ENCODE measurements at regions not wholly inside any gene's neighbourhood (a gene's known extent, or its start where the extent isn't known, plus 50 kb on each side); places are given as distances from the start of the nearest gene placed in this dataset.

DNA sequence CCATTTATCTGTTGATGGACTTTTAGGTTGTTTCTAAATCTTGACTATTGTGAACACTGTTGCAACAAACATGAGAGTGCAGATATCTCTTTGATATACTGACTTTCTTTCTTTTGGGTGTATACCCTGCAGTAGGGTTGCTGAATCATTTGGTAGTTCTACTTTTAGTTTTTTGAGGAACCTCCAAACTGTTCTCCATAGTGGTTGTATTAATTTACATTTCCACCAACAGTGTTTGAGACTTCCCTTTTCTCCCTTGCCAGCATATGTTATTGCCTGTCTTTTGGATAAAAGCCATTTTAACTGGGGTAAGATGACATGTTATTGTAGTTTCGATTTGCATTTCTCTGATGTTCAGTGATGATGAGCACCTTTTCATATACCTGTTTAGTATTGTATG, 330.0 kb downstream of the DDX10 start:
- no peaks in the 10 kb centered on the region for H3F3A ChIP-seq (ENCODE audit: low read depth)
- no peaks in the 10 kb centered on the region for H3K27me3 ChIP-seq
- TF ChIP-seq, protein P1, sequence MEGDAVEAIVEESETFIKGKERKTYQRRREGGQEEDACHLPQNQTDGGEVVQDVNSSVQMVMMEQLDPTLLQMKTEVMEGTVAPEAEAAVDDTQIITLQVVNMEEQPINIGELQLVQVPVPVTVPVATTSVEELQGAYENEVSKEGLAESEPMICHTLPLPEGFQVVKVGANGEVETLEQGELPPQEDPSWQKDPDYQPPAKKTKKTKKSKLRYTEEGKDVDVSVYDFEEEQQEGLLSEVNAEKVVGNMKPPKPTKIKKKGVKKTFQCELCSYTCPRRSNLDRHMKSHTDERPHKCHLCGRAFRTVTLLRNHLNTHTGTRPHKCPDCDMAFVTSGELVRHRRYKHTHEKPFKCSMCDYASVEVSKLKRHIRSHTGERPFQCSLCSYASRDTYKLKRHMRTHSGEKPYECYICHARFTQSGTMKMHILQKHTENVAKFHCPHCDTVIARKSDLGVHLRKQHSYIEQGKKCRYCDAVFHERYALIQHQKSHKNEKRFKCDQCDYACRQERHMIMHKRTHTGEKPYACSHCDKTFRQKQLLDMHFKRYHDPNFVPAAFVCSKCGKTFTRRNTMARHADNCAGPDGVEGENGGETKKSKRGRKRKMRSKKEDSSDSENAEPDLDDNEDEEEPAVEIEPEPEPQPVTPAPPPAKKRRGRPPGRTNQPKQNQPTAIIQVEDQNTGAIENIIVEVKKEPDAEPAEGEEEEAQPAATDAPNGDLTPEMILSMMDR (IDR thresholded peaks at IDR 0.05), result no peak
- TF ChIP-seq EZH2 (IDR thresholded peaks at IDR 0.05) (no peak), EZH2phosphoT487 (IDR thresholded peaks at IDR 0.05) (no peak)
- H3K9ac ChIP-seq, result no peak overlapping the region
- DNase-seq (ENCODE audit: low spot score), result no peak
- H3K27ac ChIP-seq, result no peak overlapping the region
- no peak overlapping the region for H2AFZ ChIP-seq (replicated peaks)
- no peaks in the 10 kb centered on the region for H4K20me1 ChIP-seq (ENCODE audit: low read depth)
- no peaks in the 10 kb centered on the region for H3K36me3 ChIP-seq
- H3K4me3 ChIP-seq, result no peak overlapping the region
- Mint-ChIP-seq H3K36me3 (no peaks in the 10 kb centered on the region), H3K27ac (no peak overlapping the region), H3K27me3 (ENCODE audit: insufficient read depth, low read depth) (peaks cover 2% of the 10 kb centered on the region), H3K9me3 (peaks cover 5% of the 10 kb centered on the region), H3K4me1 (no peaks in the 10 kb centered on the region), H3K4me3 (no peak overlapping the region)
- H3K4me1 ChIP-seq, result no peaks in the 10 kb centered on the region
- H3K9me3 ChIP-seq (ENCODE audit: low read depth), result no peaks in the 10 kb centered on the region
- no peak overlapping the region for H3K4me2 ChIP-seq
- H3K79me2 ChIP-seq (ENCODE audit: low read depth), result no peaks in the 10 kb centered on the region

DNA sequence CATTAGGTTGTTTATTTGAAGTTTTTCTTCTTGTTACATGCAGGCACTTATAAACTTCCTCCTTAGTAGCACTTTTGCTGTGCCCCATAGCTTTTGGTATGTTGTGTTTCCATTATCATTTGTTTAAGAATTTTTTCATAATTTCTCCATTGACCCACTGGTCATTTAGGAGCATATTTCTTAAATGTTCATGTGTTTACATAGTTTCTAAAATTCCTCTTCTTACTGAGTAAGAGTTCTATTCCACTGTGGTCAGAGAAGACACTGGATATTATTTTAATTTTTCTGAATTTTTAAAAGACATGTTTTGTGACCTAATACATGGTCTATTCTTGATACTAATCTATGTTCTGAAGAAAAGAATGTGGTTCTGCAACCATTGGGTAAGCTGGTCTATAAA, 333.0 kb downstream of the DDX10 start:
- Histone ChIP-seq H3K4me1 (no peaks in the 10 kb centered on the region), H3K4me2 (no peak overlapping the region), H4K20me1 (ENCODE audit: low read depth) (no peaks in the 10 kb centered on the region), H3F3A (ENCODE audit: low read depth) (no peaks in the 10 kb centered on the region), H2AFZ (replicated peaks) (no peak overlapping the region), H3K27ac (no peak overlapping the region), H3K36me3 (no peaks in the 10 kb centered on the region), H3K79me2 (ENCODE audit: low read depth) (no peaks in the 10 kb centered on the region), H3K4me3 (no peak overlapping the region), H3K27me3 (no peaks in the 10 kb centered on the region), H3K9ac (no peak overlapping the region), H3K9me3 (ENCODE audit: low read depth) (no peaks in the 10 kb centered on the region)
- H3K4me1 Mint-ChIP-seq, result no peaks in the 10 kb centered on the region
- no peaks in the 10 kb centered on the region for H3K27me3 Mint-ChIP-seq (ENCODE audit: insufficient read depth, low read depth)
- no peak for DNase-seq (ENCODE audit: low spot score)
- H3K9me3 Mint-ChIP-seq, result peaks cover 5% of the 10 kb centered on the region
- TF ChIP-seq EZH2 (IDR thresholded peaks at IDR 0.05) (no peak), EZH2phosphoT487 (IDR thresholded peaks at IDR 0.05) (no peak)
- TF ChIP-seq, protein P1 (IDR thresholded peaks at IDR 0.05), result no peak
- H3K27ac Mint-ChIP-seq, result no peak overlapping the region
- H3K36me3 Mint-ChIP-seq, result no peaks in the 10 kb centered on the region
- no peak overlapping the region for H3K4me3 Mint-ChIP-seq

DNA sequence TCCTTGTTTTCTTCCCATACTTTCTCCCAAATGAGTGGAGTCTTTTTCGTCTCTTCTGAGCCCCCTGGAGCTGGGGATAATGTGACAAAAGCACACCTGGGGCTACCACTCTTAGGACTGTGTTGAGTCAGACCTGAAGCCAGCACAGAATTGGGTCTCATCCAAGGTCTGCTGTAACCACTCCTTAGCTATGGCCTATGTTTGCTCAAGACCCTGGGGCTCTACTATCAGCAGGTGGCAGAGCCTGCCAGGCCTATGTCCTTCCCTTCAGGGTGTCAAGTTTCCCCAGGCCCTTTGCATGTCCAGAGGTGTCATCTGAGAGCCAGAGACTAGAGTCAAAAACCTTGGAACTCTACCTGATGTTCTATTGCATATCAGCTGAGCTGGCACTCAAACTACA, 335.7 kb downstream of the DDX10 start:
- Mint-ChIP-seq H3K27ac (no peak overlapping the region), H3K4me3 (no peak overlapping the region), H3K4me1 (no peaks in the 10 kb centered on the region), H3K36me3 (no peaks in the 10 kb centered on the region), H3K27me3 (ENCODE audit: insufficient read depth, low read depth) (no peaks in the 10 kb centered on the region), H3K9me3 (peaks cover 5% of the 10 kb centered on the region)
- no peak overlapping the region for H2AFZ ChIP-seq (replicated peaks)
- H3K4me1 ChIP-seq, result no peaks in the 10 kb centered on the region
- H3K79me2 ChIP-seq (ENCODE audit: low read depth), result no peaks in the 10 kb centered on the region
- no peak overlapping the region for H3K27ac ChIP-seq
- no peaks in the 10 kb centered on the region for H3K36me3 ChIP-seq
- no peaks in the 10 kb centered on the region for H4K20me1 ChIP-seq (ENCODE audit: low read depth)
- no peak overlapping the region for H3K4me2 ChIP-seq
- no peak for TF ChIP-seq EZH2 (IDR thresholded peaks at IDR 0.05)
- TF ChIP-seq, protein P1 (IDR thresholded peaks at IDR 0.05), result no peak
- no peak for TF ChIP-seq EZH2phosphoT487 (IDR thresholded peaks at IDR 0.05)
- DNase-seq (ENCODE audit: low spot score), result no peak
- H3K27me3 ChIP-seq, result no peaks in the 10 kb centered on the region
- H3K9me3 ChIP-seq (ENCODE audit: low read depth), result no peaks in the 10 kb centered on the region
- H3F3A ChIP-seq (ENCODE audit: low read depth), result no peaks in the 10 kb centered on the region
- no peak overlapping the region for H3K4me3 ChIP-seq
- H3K9ac ChIP-seq, result no peak overlapping the region

DNA sequence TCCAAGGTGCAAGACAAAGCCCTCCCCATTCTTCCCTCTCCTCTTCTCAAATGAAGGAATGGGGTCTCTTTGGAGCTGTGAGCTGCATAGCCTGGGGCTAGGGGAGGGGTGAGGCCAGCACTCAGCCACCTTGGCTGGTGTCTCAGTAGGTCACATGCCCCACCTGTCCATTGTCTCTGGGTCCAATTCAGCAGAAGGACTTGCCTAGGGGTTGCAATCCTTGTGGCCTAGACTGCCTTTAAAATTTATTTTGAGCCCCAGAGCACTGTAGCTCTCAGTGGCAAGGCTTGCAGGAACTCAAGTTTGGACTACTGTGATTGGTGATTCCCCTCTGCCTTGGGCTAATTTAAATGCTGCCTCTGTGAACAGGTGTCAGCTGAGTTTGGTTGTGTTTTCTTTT, 336.7 kb downstream of the DDX10 start:
- Histone ChIP-seq H3K9me3 (ENCODE audit: low read depth) (no peaks in the 10 kb centered on the region), H3K9ac (no peak overlapping the region), H3K36me3 (no peaks in the 10 kb centered on the region), H3K4me2 (no peak overlapping the region), H4K20me1 (ENCODE audit: low read depth) (no peaks in the 10 kb centered on the region), H3K4me1 (no peaks in the 10 kb centered on the region), H3K4me3 (no peak overlapping the region), H2AFZ (replicated peaks) (no peak overlapping the region), H3K27ac (no peak overlapping the region), H3F3A (ENCODE audit: low read depth) (no peaks in the 10 kb centered on the region), H3K27me3 (no peaks in the 10 kb centered on the region), H3K79me2 (ENCODE audit: low read depth) (no peaks in the 10 kb centered on the region)
- TF ChIP-seq, protein P1 (IDR thresholded peaks at IDR 0.05), result no peak
- TF ChIP-seq EZH2phosphoT487 (IDR thresholded peaks at IDR 0.05) (no peak), EZH2 (IDR thresholded peaks at IDR 0.05) (no peak)
- H3K4me3 Mint-ChIP-seq, result no peak overlapping the region
- H3K9me3 Mint-ChIP-seq, result peaks cover 2% of the 10 kb centered on the region
- no peak for DNase-seq (ENCODE audit: low spot score)
- H3K27me3 Mint-ChIP-seq (ENCODE audit: insufficient read depth, low read depth), result no peaks in the 10 kb centered on the region
- no peak overlapping the region for H3K27ac Mint-ChIP-seq
- H3K36me3 Mint-ChIP-seq, result no peaks in the 10 kb centered on the region
- H3K4me1 Mint-ChIP-seq, result no peaks in the 10 kb centered on the region

Data from neural progenitor cell (in vitro differentiated cells).